Erythroblast (primary cell): ENCODE measurements at regions not wholly inside any gene's neighbourhood (a gene's known extent, or its start where the extent isn't known, plus 50 kb on each side); places are given as distances from the start of the nearest gene placed in this dataset.
"Not testable (repeated sequence)": the region's sequence is repeated elsewhere in the genome, so short reads cannot be mapped to it uniquely, and the experiment has no call there.

ENCODE experiments used
- DNase-seq, 2 experiments: peaks; one replicate each; lab custom pipeline; 2025; lab: John Stamatoyannopoulos, UW
- GATA1 ChIP-seq: IDR thresholded peaks from 2 replicates; pipeline ENCODE4 v1.6.1; 2011; ENCODE audit warnings: low read depth, mild to moderate bottlenecking, control low read depth, low read length, moderate library complexity
- POLR2A ChIP-seq: IDR thresholded peaks from 2 replicates; pipeline ENCODE4 v1.6.1; 2011; ENCODE audit warnings: mild to moderate bottlenecking, low read length

- TF ChIP-seq POLR2A = no peak
- TF ChIP-seq GATA1 = no peak
- DNase-seq = no peak
These were observed 903.4 kb downstream of the LRFN5 start for GRCh38 chr14:42510071-42510470.

- DNase-seq = no peak
- TF ChIP-seq POLR2A (no peak), GATA1 (no peak)
These were observed 901.7 kb downstream of the LRFN5 start for GRCh38 chr14:42508209-42508946.

GRCh38 chr14:42504433-42504832 is 897.8 kb downstream of the LRFN5 start:
- DNase-seq = no peak
- no peak for TF ChIP-seq GATA1
- no peak for TF ChIP-seq POLR2A

GRCh38 chr14:42499137-42499536 is 892.5 kb downstream of the LRFN5 start:
- no peak for DNase-seq

GRCh38 chr14:42490536-42490935 is 883.9 kb downstream of the LRFN5 start:
- TF ChIP-seq GATA1 (no peak), POLR2A (no peak)
- no peak for DNase-seq

More at GRCh38 chr14:42499137-42499536, 892.5 kb downstream of the LRFN5 start:
- no peak for TF ChIP-seq POLR2A
- TF ChIP-seq GATA1 = no peak

GRCh38 chr14:42488965-42489364 is 882.3 kb downstream of the LRFN5 start:
- no peak for TF ChIP-seq GATA1
- no peak for DNase-seq

GRCh38 chr14:42482345-42482971 is 875.8 kb downstream of the LRFN5 start:
- DNase-seq = not testable (repeated sequence)

- not testable (repeated sequence) for DNase-seq
These were observed 875.0 kb downstream of the LRFN5 start for GRCh38 chr14:42481714-42482113.

- TF ChIP-seq POLR2A (no peak), GATA1 (no peak)
- DNase-seq = no peak
These were observed 873.6 kb downstream of the LRFN5 start for GRCh38 chr14:42480255-42480654.

GRCh38 chr14:42475289-42475688 is 868.6 kb downstream of the LRFN5 start:
- no peak for DNase-seq
- TF ChIP-seq POLR2A (no peak), GATA1 (no peak)

GRCh38 chr14:42470427-42470719 is 863.7 kb downstream of the LRFN5 start:
- TF ChIP-seq GATA1 (no peak), POLR2A (no peak)
- no peak for DNase-seq

GRCh38 chr14:42469637-42470426 is 863.2 kb downstream of the LRFN5 start:
- no peak for TF ChIP-seq POLR2A
- no peak for TF ChIP-seq GATA1
- DNase-seq = no peak

- no peak for DNase-seq
- no peak for TF ChIP-seq GATA1
- no peak for TF ChIP-seq POLR2A
These were observed 854.0 kb downstream of the LRFN5 start for GRCh38 chr14:42460673-42461072.

GRCh38 chr14:42459171-42459685 is 852.6 kb downstream of the LRFN5 start:
- no peak for TF ChIP-seq GATA1
- TF ChIP-seq POLR2A = no peak
- DNase-seq = no peak
